ENCODE measurements at regions not wholly inside any gene's neighbourhood (a gene's known extent, or its start where the extent isn't known, plus 50 kb on each side); places are given as distances from the start of the nearest gene placed in this dataset.

GRCh38 chr16:47980212-47980611 is 175.6 kb downstream of the ABCC12 start:
- Mint-ChIP-seq H3K4me3 (ENCODE audit: unreplicated experiment) (no peak overlapping the region), H3K27me3 (ENCODE audit: low read depth) (peaks cover 14% of the 10 kb centered on the region), H3K27ac (ENCODE audit: unreplicated experiment) (no peak overlapping the region), H3K4me1 (ENCODE audit: low read depth) (peaks cover under 1% of the 10 kb centered on the region), H3K9me3 (ENCODE audit: low read depth) (no peaks in the 10 kb centered on the region), H3K36me3 (ENCODE audit: low read depth) (no peaks in the 10 kb centered on the region)
- no peak for TF ChIP-seq CTCF (IDR thresholded peaks at IDR 0.05)
- no peak for DNase-seq (ENCODE audit: low spot score)

- H3K27ac Mint-ChIP-seq (ENCODE audit: unreplicated experiment), result no peak overlapping the region
- DNase-seq (ENCODE audit: low spot score), result no peak
- H3K36me3 Mint-ChIP-seq (ENCODE audit: low read depth), result no peaks in the 10 kb centered on the region
- no peaks in the 10 kb centered on the region for H3K4me1 Mint-ChIP-seq (ENCODE audit: low read depth)
- H3K9me3 Mint-ChIP-seq (ENCODE audit: low read depth), result no peaks in the 10 kb centered on the region
- TF ChIP-seq CTCF (IDR thresholded peaks at IDR 0.05), result no peak
- H3K27me3 Mint-ChIP-seq (ENCODE audit: low read depth), result peaks cover 14% of the 10 kb centered on the region
- H3K4me3 Mint-ChIP-seq (ENCODE audit: unreplicated experiment), result no peak overlapping the region
These were observed 176.1 kb downstream of the ABCC12 start for GRCh38 chr16:47979616-47980182.

GRCh38 chr16:47979164-47979520 is 176.7 kb downstream of the ABCC12 start:
- H3K27ac Mint-ChIP-seq (ENCODE audit: unreplicated experiment), result no peak overlapping the region
- no peaks in the 10 kb centered on the region for H3K9me3 Mint-ChIP-seq (ENCODE audit: low read depth)
- no peak overlapping the region for H3K4me3 Mint-ChIP-seq (ENCODE audit: unreplicated experiment)
- no peak for TF ChIP-seq CTCF (IDR thresholded peaks at IDR 0.05)
- peaks cover 14% of the 10 kb centered on the region for H3K27me3 Mint-ChIP-seq (ENCODE audit: low read depth)
- no peaks in the 10 kb centered on the region for H3K4me1 Mint-ChIP-seq (ENCODE audit: low read depth)
- DNase-seq (ENCODE audit: low spot score), result no peak
- no peaks in the 10 kb centered on the region for H3K36me3 Mint-ChIP-seq (ENCODE audit: low read depth)

- no peaks in the 10 kb centered on the region for H3K9me3 Mint-ChIP-seq (ENCODE audit: low read depth)
- no peak for DNase-seq (ENCODE audit: low spot score)
- H3K27me3 Mint-ChIP-seq (ENCODE audit: low read depth), result peaks cover 14% of the 10 kb centered on the region
- no peaks in the 10 kb centered on the region for H3K4me1 Mint-ChIP-seq (ENCODE audit: low read depth)
- TF ChIP-seq CTCF (IDR thresholded peaks at IDR 0.05), result no peak
- H3K4me3 Mint-ChIP-seq (ENCODE audit: unreplicated experiment), result no peak overlapping the region
- no peak overlapping the region for H3K27ac Mint-ChIP-seq (ENCODE audit: unreplicated experiment)
- no peaks in the 10 kb centered on the region for H3K36me3 Mint-ChIP-seq (ENCODE audit: low read depth)
These were observed 177.2 kb downstream of the ABCC12 start for GRCh38 chr16:47978491-47979163.

GRCh38 chr16:47977802-47978201 is 178.0 kb downstream of the ABCC12 start:
- H3K9me3 Mint-ChIP-seq (ENCODE audit: low read depth), result no peaks in the 10 kb centered on the region
- peaks cover 14% of the 10 kb centered on the region for H3K27me3 Mint-ChIP-seq (ENCODE audit: low read depth)
- DNase-seq (ENCODE audit: low spot score), result no peak
- no peak overlapping the region for H3K27ac Mint-ChIP-seq (ENCODE audit: unreplicated experiment)
- no peak overlapping the region for H3K4me3 Mint-ChIP-seq (ENCODE audit: unreplicated experiment)
- H3K36me3 Mint-ChIP-seq (ENCODE audit: low read depth), result no peaks in the 10 kb centered on the region
- TF ChIP-seq CTCF (IDR thresholded peaks at IDR 0.05), result peak; percentile 13
- H3K4me1 Mint-ChIP-seq (ENCODE audit: low read depth), result no peaks in the 10 kb centered on the region
